IMR-90 (cell line): ENCODE measurements at regions not wholly inside any gene's neighbourhood (a gene's known extent, or its start where the extent isn't known, plus 50 kb on each side); places are given as distances from the start of the nearest gene placed in this dataset.

ENCODE experiments used
- ATAC-seq: fragments of 200-7000 bp; cut with Tn5 transposase; 2 replicates; pipeline ENCODE4 v1.9.1; 2020; ENCODE audit warnings: low read depth, mild to moderate bottlenecking, moderate library complexity
- BruUV-seq: library from RNA; stranded (reverse); fragments of 400-500 nt; replicated peaks from 2 replicates; lab custom pipeline; 2021; lab: Mats Ljungman, UMichigan
- CTCF ChIA-PET: fragments of 300-600 bp; formaldehyde crosslinking; extraction: SDS; loops from one replicate; lab custom pipeline; 2021; ENCODE audit warnings: antibody characterized with exemption; lab: Yijun Ruan, JAX
- POLR2A ChIA-PET: fragments of 300-600 bp; sonication (Branson Sonifier 250); formaldehyde crosslinking; loops from one replicate; lab custom pipeline; 2022; ENCODE audit warnings: antibody characterized with exemption; ENCODE audit not compliant: unreplicated experiment; lab: Charles Lee
- DNase-seq: peaks from one replicate; pipeline ENCODE4 v3.0.0; 2013
- H2AFZ ChIP-seq: replicated peaks from 2 replicates; pipeline ENCODE3; 2013; ENCODE audit warnings: low read length, mild to moderate bottlenecking; ENCODE audit not compliant: poor library complexity
- H2AK5ac ChIP-seq: 2 replicates; pipeline ENCODE4 v1.6.1; 2013; ENCODE audit warnings: low read depth, low read length, inconsistent platforms
- H2AK9ac ChIP-seq: replicated peaks from 2 replicates; pipeline ENCODE3; 2013; ENCODE audit warnings: mild to moderate bottlenecking, low read depth, low read length, moderate library complexity; ENCODE audit not compliant: poor library complexity
- H2BK120ac ChIP-seq: 2 replicates; pipeline ENCODE4 v1.6.1; 2013; ENCODE audit warnings: low read depth, low read length, inconsistent platforms
- H2BK15ac ChIP-seq: 3 replicates; pipeline ENCODE4 v1.6.1; 2013; ENCODE audit warnings: low read depth, low read length, inconsistent platforms
- H2BK20ac ChIP-seq: 2 replicates; pipeline ENCODE4 v1.6.1; 2013; ENCODE audit warnings: low read depth, mild to moderate bottlenecking, inconsistent platforms, low read length, moderate library complexity
- H2BK5ac ChIP-seq: 2 replicates; pipeline ENCODE4 v1.6.1; 2013; ENCODE audit warnings: mild to moderate bottlenecking, low read depth, low read length, inconsistent platforms; ENCODE audit not compliant: poor library complexity, severe bottlenecking
- H3K14ac ChIP-seq: replicated peaks from 2 replicates; pipeline ENCODE4 v1.6.1; 2013; ENCODE audit warnings: low read depth, low read length, inconsistent platforms
- H3K18ac ChIP-seq: 2 replicates; pipeline ENCODE4 v1.6.1; 2013; ENCODE audit warnings: low read depth, low read length, control low read depth
- H3K23ac ChIP-seq: 2 replicates; pipeline ENCODE4 v1.6.1; 2013; ENCODE audit warnings: low read depth, low read length, inconsistent platforms
- H3K27ac ChIP-seq: 2 replicates; pipeline ENCODE4 v1.5.1; 2013; ENCODE audit warnings: mild to moderate bottlenecking, control low read depth, low read length; ENCODE audit not compliant: insufficient read depth
- H3K27me3 ChIP-seq: 2 replicates; pipeline ENCODE4 v1.6.1; 2013; ENCODE audit warnings: low read length; ENCODE audit not compliant: control insufficient read depth, insufficient read depth
- H3K36me3 ChIP-seq: 2 replicates; pipeline ENCODE4 v1.6.1; 2013; ENCODE audit warnings: low read length, mixed read lengths; ENCODE audit not compliant: control insufficient read depth, insufficient read depth
- H3K4ac ChIP-seq: 2 replicates; pipeline ENCODE4 v1.6.1; 2013; ENCODE audit warnings: low read depth, low read length, inconsistent platforms
- H3K4me1 ChIP-seq: 2 replicates; pipeline ENCODE4 v1.6.1; 2013; ENCODE audit warnings: low read length, mixed read lengths; ENCODE audit not compliant: control insufficient read depth, insufficient read depth
- H3K4me2 ChIP-seq: 2 replicates; pipeline ENCODE4 v1.6.1; 2013; ENCODE audit warnings: low read depth, mild to moderate bottlenecking, control low read depth, low read length, moderate library complexity
- H3K4me3 ChIP-seq: 2 replicates; pipeline ENCODE4 v1.5.1; 2013; ENCODE audit warnings: low read depth, mild to moderate bottlenecking, control low read depth, low read length, moderate library complexity; ENCODE audit not compliant: insufficient read depth
- H3K56ac ChIP-seq: 2 replicates; pipeline ENCODE4 v1.6.1; 2013; ENCODE audit warnings: low read length, inconsistent platforms; ENCODE audit not compliant: insufficient read depth; ENCODE audit errors: extremely low read depth
- H3K79me1 ChIP-seq, 2 experiments: 2 replicates each; pipeline ENCODE4 v1.6.1; 2013; ENCODE audit warnings: low read length in 2 of 2, inconsistent platforms in 1 of 2, low read depth in 1 of 2
- H3K9ac ChIP-seq: 2 replicates; pipeline ENCODE4 v1.6.1; 2013; ENCODE audit warnings: low read depth, low read length, control low read depth
- H3K9me1 ChIP-seq: 2 replicates; pipeline ENCODE4 v1.6.1; 2013; ENCODE audit warnings: low read length, inconsistent platforms; ENCODE audit not compliant: insufficient read depth
- H3K9me3 ChIP-seq: 2 replicates; pipeline ENCODE4 v1.6.1; 2013; ENCODE audit warnings: low read length; ENCODE audit not compliant: control insufficient read depth, insufficient read depth
- H4K20me1 ChIP-seq: 2 replicates; pipeline ENCODE4 v1.6.1; 2013; ENCODE audit warnings: low read length, inconsistent platforms; ENCODE audit not compliant: insufficient read depth
- H4K5ac ChIP-seq: 2 replicates; pipeline ENCODE4 v1.6.1; 2013; ENCODE audit warnings: mild to moderate bottlenecking, low read depth, low read length, control low read depth
- H4K8ac ChIP-seq, 2 experiments: 2 replicates each; pipeline ENCODE4 v1.6.1; 2013; ENCODE audit warnings: low read depth in 2 of 2, low read length in 2 of 2, control low read depth in 1 of 2, inconsistent platforms in 1 of 2
- H4K91ac ChIP-seq: 2 replicates; pipeline ENCODE4 v1.6.1; 2013; ENCODE audit warnings: low read depth, low read length, inconsistent platforms; ENCODE audit not compliant: insufficient read depth
- ELK1 ChIP-seq: fragments of 150-350 bp; IDR thresholded peaks from 2 replicates; pipeline ENCODE4 v1.6.1; 2016; ENCODE audit warnings: low read depth, mild to moderate bottlenecking, low read length, moderate library complexity, borderline replicate concordance
- NFE2L2 ChIP-seq: fragments of 150-350 bp; IDR thresholded peaks from 2 replicates; pipeline ENCODE4 v1.6.1; 2016; ENCODE audit warnings: low read depth, mild to moderate bottlenecking, low read length
- RCOR1 ChIP-seq: IDR thresholded peaks from 2 replicates; pipeline ENCODE4 v1.6.1; 2012; ENCODE audit warnings: mild to moderate bottlenecking, low read length, improper control_type of control experiment; ENCODE audit not compliant: insufficient replicate concordance
- SMC3 ChIP-seq: fragments of 150-350 bp; IDR thresholded peaks from 2 replicates; pipeline ENCODE4 v1.6.1; 2016; ENCODE audit warnings: low read depth, mild to moderate bottlenecking, antibody characterized with exemption, low read length, moderate library complexity
- WGBS, 2 experiments: methylation state at CpG; one replicate each; pipeline versions ENCODE4 v1.1.5 to v1.1.7; 2013; ENCODE audit warnings: missing lambda C conversion rate in 2 of 2; ENCODE audit not compliant: insufficient read length in 1 of 2; ENCODE audit errors: extremely low coverage in 2 of 2; 5-methylcytosine and 5-hydroxymethylcytosine counted together
- dilution Hi-C: fragments of 300-500 bp; cut with HindIII; formaldehyde crosslinking; loops from one replicate; pipeline ENCODE4 v1.14.3; 2018; ENCODE audit warnings: low sequenced_read_pairs; ENCODE audit not compliant: unreplicated experiment
- in situ Hi-C: fragments of 300-500 bp; cut with MboI; formaldehyde crosslinking; loops from 3 replicates; pipeline ENCODE4 v1.14.3; 2019; ENCODE audit warnings: low sequenced_read_pairs, inconsistent platforms, mixed read lengths
- intact Hi-C: fragments of 100-400 bp; cut with micrococcal nuclease; formaldehyde crosslinking; loops from 2 replicates; pipeline ENCODE4 v1.10.0; 2022

GRCh38 chr1:96481409-96481808 is 240.2 kb upstream of the PTBP2 start:
- H2AFZ ChIP-seq: no peak overlapping the region
- H3K23ac ChIP-seq: no peak overlapping the region
- dilution Hi-C loops (no loop called here), intact Hi-C loops (no loop called here), in situ Hi-C loops (no loop called here)
- H3K9me1 ChIP-seq: no peaks in the 10 kb centered on the region
- no CpG with 5 or more reads among the region's 2 CpGs for WGBS, 2 experiments
- ATAC-seq: no peak
- no peak overlapping the region for H2AK5ac ChIP-seq
- no peaks in the 10 kb centered on the region for H3K27me3 ChIP-seq
- H3K27ac ChIP-seq: no peak overlapping the region
- no peak overlapping the region for H3K9ac ChIP-seq
- POLR2A ChIA-PET: interaction anchor here (0.6 kb wide), 1 partner anchor 11 kb away, joined by 3 read pairs; no protein-coding TSS in a partner anchor
- no peak for DNase-seq
- no peak overlapping the region for H3K18ac ChIP-seq
- no peak for TF ChIP-seq SMC3
- no peak for TF ChIP-seq NFE2L2
- TF ChIP-seq RCOR1: no peak
- no peak for TF ChIP-seq ELK1
- no peaks in the 10 kb centered on the region for H3K79me1 ChIP-seq
- H3K4me2 ChIP-seq: no peak overlapping the region
- no peak overlapping the region for H2AK9ac ChIP-seq
- no peak overlapping the region for H4K8ac ChIP-seq
- H3K4me3 ChIP-seq: no peak overlapping the region
- H4K5ac ChIP-seq: no peak overlapping the region
- no peak overlapping the region for H4K91ac ChIP-seq
- H2BK20ac ChIP-seq: no peak overlapping the region
- no peak overlapping the region for H3K56ac ChIP-seq
- no peak overlapping the region for H2BK5ac ChIP-seq
- H3K9me3 ChIP-seq: no peaks in the 10 kb centered on the region
- no peak overlapping the region for H2BK15ac ChIP-seq
- no peak overlapping the region for H2BK120ac ChIP-seq
- H3K14ac ChIP-seq: no peak overlapping the region
- CTCF ChIA-PET: no interaction called here
- H3K36me3 ChIP-seq: no peaks in the 10 kb centered on the region
- no peaks in the 10 kb centered on the region for H4K20me1 ChIP-seq
- H3K4ac ChIP-seq: no peak overlapping the region
- H3K4me1 ChIP-seq: peaks cover 1% of the 10 kb centered on the region; the same call in 1 of the 2 replicates
- no TSS peak for BruUV-seq
